Duodenal mucosa (tissue), 2 donors: ENCODE measurements at regions not wholly inside any gene's neighbourhood (a gene's known extent, or its start where the extent isn't known, plus 50 kb on each side); places are given as distances from the start of the nearest gene placed in this dataset.

Experiments
- H3K27ac ChIP-seq: one replicate; pipeline ENCODE4 v1.7.0; 2013; ENCODE audit warnings: low read depth, low read length
- H3K27me3 ChIP-seq, 2 donors: one replicate each; pipeline ENCODE4 v1.7.0; 2013; ENCODE audit warnings: low read length in 2 of 2, control low read depth in 1 of 2; ENCODE audit not compliant: insufficient read depth in 2 of 2, control insufficient read depth in 1 of 2
- H3K36me3 ChIP-seq, 2 donors: one replicate each; pipeline ENCODE4 v1.7.0; 2013; ENCODE audit warnings: low read length in 2 of 2, control low read depth in 1 of 2; ENCODE audit not compliant: insufficient read depth in 2 of 2, control insufficient read depth in 1 of 2
- H3K4me1 ChIP-seq, 2 donors: one replicate each; pipeline ENCODE4 v1.7.0; 2013; ENCODE audit warnings: low read length in 2 of 2, control low read depth in 1 of 2; ENCODE audit not compliant: insufficient read depth in 2 of 2, control insufficient read depth in 1 of 2
- H3K4me3 ChIP-seq, 2 donors: one replicate each; pipeline ENCODE4 v1.7.0; 2013; ENCODE audit warnings: low read length in 2 of 2, low read depth in 1 of 2
- H3K9ac ChIP-seq, 2 donors: one replicate each; pipeline ENCODE4 v1.7.0; 2013; ENCODE audit warnings: low read length in 2 of 2, low read depth in 1 of 2
- H3K9me3 ChIP-seq, 2 donors: one replicate each; pipeline ENCODE4 v1.7.0; 2013; ENCODE audit warnings: low read length in 2 of 2, control low read depth in 1 of 2; ENCODE audit not compliant: control insufficient read depth in 1 of 2

DNA sequence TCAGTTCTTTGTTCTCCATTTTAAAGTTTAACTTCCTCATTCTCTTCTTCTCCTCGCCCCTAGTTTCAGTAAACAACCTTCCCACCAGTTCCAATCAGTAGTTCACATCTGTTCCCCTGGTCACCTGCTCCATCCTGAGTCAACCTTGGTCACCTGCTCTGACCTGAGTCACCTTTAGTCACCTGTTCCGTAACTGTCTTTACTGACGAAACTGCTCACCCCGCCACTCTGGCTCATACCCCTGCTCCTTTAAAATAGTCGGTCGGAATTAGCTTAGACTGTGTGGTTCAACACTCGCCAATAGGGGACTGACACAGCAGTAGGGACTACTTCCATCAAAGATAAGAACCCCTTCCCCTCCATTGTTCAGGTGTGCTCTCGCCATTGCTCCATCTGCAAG, 76.3 kb upstream of the GPBP1 start:
- H3K36me3 ChIP-seq, result no peaks in the 10 kb centered on the region
- no peak overlapping the region for H3K4me3 ChIP-seq
- no peaks in the 10 kb centered on the region for H3K27me3 ChIP-seq
- H3K9me3 ChIP-seq, result peaks cover 5 to 6% of the 10 kb centered on the region in 2 donors
- H3K9ac ChIP-seq, result no peak overlapping the region
- H3K4me1 ChIP-seq, result peaks cover 0 to 8% of the 10 kb centered on the region in 2 donors
- H3K27ac ChIP-seq, result no peak overlapping the region

DNA sequence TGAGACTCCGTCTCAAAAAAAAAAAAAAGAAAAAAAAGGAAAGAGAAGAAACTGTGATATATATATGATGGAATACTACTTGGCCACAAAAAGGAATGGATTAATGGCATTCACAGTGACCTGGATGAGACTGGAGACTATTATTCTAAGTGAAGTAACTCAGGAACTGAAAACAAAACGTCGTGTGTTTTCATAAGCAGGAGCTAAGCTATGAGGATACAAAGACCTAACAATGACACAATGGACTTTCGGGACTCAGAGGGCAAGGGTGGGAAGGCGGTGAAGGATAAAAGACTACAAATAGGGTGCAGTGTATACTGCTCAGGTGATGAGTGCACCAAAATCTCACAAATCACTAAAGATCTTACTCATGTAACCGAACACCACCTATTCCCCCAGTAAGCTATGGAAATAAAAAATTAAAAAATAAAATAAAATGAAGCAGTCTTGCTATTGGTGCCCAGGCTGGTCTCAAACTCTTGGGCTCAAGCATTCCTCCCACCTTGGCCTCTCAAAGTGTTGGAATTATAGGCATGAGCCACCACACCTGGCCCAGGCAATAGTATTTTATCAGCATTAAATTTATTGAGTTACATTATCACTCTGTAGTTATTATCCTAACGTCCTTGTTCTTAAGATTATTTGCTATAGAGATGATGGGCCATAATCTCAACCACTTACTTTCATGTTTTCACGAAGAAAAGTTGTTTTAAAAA, 71.5 kb upstream of the GPBP1 start:
- H3K27ac ChIP-seq, result no peak overlapping the region
- no peaks in the 10 kb centered on the region for H3K36me3 ChIP-seq

DNA sequence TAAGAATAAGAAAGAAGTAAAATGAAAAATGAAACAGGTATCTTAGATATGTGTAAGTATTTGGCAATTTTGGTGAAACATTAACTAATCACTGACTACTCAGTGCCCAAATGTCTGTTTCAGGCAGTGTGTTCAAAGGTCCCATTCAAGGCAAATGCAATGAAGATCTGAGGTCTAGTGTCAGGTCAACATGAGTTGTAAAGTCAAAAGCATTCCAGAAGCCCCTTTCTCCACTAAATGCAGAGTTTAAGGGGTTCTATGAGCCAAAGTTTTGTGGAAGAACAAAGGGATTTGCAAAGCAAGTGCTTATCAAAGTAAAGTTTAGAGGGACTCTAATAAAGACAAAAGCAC, 71.0 kb upstream of the GPBP1 start:
- Histone ChIP-seq H3K9me3 (peaks cover 0 to under 1% of the 10 kb centered on the region in 2 donors), H3K27me3 (no peaks in the 10 kb centered on the region), H3K4me1 (peaks cover 8 to 15% of the 10 kb centered on the region in 2 donors), H3K9ac (no peak overlapping the region), H3K27ac (no peak overlapping the region), H3K4me3 (peak overlapping the region in 1 of 2 donors; percentile 6), H3K36me3 (no peaks in the 10 kb centered on the region)

More for the DNA sequence above, 71.5 kb upstream of the GPBP1 start:
- Histone ChIP-seq H3K9me3 (peaks cover 3 to 6% of the 10 kb centered on the region in 2 donors), H3K4me1 (peaks cover 8 to 15% of the 10 kb centered on the region in 2 donors), H3K4me3 (no peak overlapping the region), H3K27me3 (no peaks in the 10 kb centered on the region), H3K9ac (no peak overlapping the region)

DNA sequence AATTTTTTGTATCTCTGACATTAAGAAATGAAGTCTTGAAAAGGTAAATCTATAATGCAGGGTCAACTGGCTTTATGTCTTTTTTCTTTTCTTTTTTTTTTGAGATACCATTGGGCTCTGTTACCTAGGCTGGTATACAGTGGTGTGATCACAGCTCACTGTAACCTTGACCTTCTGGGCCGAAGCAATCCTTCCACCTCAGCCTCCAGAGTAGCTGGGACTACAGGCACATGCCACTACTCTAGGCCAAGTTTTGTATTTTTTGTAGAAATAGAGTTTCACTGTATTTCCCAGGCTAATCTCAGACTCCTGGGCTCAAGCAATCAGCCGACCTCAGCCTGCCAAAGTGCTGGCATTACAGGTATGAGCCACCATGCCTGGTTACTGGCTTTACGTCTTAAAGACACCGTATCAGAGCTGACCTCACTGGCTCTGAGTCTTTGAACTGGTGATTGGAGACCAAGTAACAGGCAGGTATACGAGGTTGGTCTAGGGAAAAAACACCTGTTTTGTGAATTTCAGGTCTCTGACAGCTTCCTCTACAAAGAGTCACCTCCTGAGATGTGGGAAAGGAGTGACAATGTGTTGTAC, 70.4 kb upstream of the GPBP1 start:
- Histone ChIP-seq H3K4me3 (peak overlapping the region in 1 of 2 donors; percentile 6), H3K27ac (no peak overlapping the region), H3K4me1 (peaks cover 8 to 15% of the 10 kb centered on the region in 2 donors), H3K9me3 (no peaks in the 10 kb centered on the region), H3K9ac (no peak overlapping the region), H3K36me3 (no peaks in the 10 kb centered on the region), H3K27me3 (no peaks in the 10 kb centered on the region)

DNA sequence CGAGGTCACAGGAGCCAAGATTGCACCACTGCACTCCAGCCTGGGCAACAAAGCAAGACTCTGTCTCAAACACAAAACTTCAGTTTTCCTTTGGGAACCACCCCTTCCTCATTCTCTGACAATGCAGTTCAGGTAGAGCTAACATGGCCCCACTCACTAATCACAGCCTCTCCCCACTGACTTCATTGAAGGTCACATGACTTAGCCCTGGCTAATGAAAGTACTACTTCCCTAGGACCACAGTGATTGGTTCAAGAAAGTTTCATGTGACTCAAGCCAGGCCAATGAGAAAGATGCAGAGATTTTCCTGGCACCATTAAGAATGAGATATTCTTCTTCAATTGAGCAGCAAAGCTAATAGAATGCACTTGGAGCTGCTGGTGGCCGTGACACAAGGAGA, 67.2 kb upstream of the GPBP1 start:
- Histone ChIP-seq H3K27ac (no peak overlapping the region), H3K4me3 (no peak overlapping the region)

DNA sequence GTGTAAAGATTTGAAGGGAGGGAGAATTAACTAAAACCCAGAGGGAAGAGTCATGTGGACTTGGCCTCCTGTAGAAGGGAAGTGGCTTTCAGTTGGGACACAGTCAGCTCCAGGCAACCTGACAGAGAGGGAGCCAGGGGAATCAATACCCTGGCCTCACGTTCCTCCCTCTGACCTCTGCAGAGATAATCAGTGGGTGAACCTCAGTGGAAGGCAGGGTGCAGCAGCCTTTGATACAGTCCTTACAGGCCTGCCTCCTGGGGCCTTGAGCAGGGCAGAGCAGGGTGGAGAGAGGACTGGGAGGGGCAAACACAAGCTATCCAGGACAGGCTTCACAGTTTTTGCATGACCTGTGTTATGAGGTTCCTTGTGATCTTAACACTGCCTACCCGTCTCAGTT, 61.9 kb upstream of the GPBP1 start:
- peaks cover 5% of the 10 kb centered on the region in 2 donors for H3K4me1 ChIP-seq
- H3K9me3 ChIP-seq, result no peaks in the 10 kb centered on the region
- no peaks in the 10 kb centered on the region for H3K36me3 ChIP-seq
- no peak overlapping the region for H3K27ac ChIP-seq
- H3K27me3 ChIP-seq, result no peaks in the 10 kb centered on the region
- H3K4me3 ChIP-seq, result no peak overlapping the region
- no peak overlapping the region for H3K9ac ChIP-seq

More for the DNA sequence above, 67.2 kb upstream of the GPBP1 start:
- no peak overlapping the region for H3K9ac ChIP-seq
- no peaks in the 10 kb centered on the region for H3K36me3 ChIP-seq
- H3K9me3 ChIP-seq, result no peaks in the 10 kb centered on the region
- H3K4me1 ChIP-seq, result peaks cover 8 to 15% of the 10 kb centered on the region in 2 donors
- no peaks in the 10 kb centered on the region for H3K27me3 ChIP-seq

DNA sequence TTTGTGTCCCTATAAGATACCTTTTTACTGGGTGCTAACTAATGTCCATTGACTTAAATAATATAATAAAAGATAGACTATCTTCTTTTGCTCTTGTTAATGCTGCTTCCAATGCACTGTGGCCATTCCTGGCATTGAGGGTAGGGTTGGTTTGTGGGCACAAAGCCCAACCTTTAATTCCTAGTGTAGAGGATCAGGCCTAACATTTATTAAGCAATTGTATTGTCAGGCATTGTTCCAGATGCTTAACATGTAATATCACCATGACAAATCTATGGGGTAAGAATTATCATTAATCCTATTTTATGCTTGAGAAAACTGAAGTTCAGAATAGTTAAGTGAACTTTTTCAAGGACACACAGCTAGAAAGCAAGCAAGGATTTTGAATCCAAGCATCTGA, 60.4 kb upstream of the GPBP1 start:
- H3K9me3 ChIP-seq, result no peaks in the 10 kb centered on the region
- H3K27ac ChIP-seq, result no peak overlapping the region
- no peak overlapping the region for H3K9ac ChIP-seq
- no peak overlapping the region for H3K4me3 ChIP-seq
- no peaks in the 10 kb centered on the region for H3K36me3 ChIP-seq
- H3K27me3 ChIP-seq, result no peaks in the 10 kb centered on the region
- peaks cover 5% of the 10 kb centered on the region in 2 donors for H3K4me1 ChIP-seq

DNA sequence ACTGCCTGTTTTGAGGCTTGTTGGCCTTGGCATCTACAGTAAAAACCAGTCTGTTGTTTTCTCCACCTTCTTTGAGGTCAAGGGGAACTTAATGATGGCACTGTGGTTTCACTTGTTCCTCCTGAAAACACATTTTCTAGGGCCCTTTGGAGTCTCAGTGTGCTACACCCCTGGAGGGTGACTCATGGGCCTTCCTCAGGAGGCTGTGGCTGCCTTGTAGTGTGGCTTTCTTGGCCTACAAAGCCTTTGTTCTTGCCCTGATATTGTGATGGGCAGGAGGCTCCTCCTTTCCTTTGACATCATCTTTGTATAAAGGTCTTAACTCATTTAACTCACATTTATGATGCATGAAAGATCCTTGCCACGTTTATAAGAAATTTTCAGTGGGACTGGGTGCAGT, 56.3 kb upstream of the GPBP1 start:
- Histone ChIP-seq H3K4me1 (no peaks in the 10 kb centered on the region), H3K27ac (no peak overlapping the region), H3K9ac (no peak overlapping the region), H3K27me3 (no peaks in the 10 kb centered on the region), H3K9me3 (no peaks in the 10 kb centered on the region), H3K4me3 (no peak overlapping the region), H3K36me3 (no peaks in the 10 kb centered on the region)

DNA sequence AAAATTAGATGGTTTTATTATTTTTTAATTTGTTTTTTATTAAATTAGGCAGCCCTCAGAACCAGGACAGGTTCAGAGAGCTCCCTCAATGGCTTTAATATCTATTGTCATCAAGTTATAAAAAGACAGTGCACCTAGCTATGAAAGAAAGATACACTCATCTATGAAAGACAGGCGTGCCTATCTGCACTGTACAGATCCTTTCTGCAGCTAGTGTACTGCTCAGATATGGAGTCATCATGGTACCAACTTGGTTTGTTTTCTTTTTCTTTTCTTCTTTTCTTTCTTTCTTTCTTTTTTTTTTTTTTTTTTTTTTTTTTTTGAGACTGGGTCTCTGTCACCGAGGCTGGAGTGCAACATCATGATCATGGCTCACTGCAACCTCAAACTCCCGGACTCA, 54.8 kb upstream of the GPBP1 start:
- H3K27ac ChIP-seq, result no peak overlapping the region
- H3K4me3 ChIP-seq, result no peak overlapping the region
- H3K36me3 ChIP-seq, result no peaks in the 10 kb centered on the region
- H3K27me3 ChIP-seq, result no peaks in the 10 kb centered on the region
- H3K9me3 ChIP-seq, result no peaks in the 10 kb centered on the region
- H3K4me1 ChIP-seq, result no peaks in the 10 kb centered on the region
- H3K9ac ChIP-seq, result no peak overlapping the region

DNA sequence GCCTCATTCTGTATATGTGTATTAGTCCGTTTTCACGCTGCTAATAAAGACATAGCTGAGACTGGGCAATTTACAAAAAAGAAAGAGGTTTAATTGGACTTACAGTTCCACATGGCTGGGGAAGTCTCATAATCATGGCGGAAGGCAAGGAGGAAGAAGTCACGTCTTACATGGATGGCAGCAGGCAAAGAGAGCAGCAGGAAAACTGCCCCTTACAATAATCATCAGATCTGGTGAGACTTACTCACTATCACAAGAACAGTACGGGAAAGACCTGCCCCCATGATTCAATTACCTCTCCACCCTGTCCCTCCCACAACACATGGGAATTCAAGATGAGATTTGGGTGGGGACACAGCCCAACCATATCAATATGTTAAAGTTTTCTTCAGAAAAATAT, 49.8 kb upstream of the GPBP1 start:
- no peak overlapping the region for H3K27ac ChIP-seq
- no peak overlapping the region for H3K9ac ChIP-seq
- no peaks in the 10 kb centered on the region for H3K27me3 ChIP-seq
- no peaks in the 10 kb centered on the region for H3K4me1 ChIP-seq
- no peaks in the 10 kb centered on the region for H3K9me3 ChIP-seq
- H3K36me3 ChIP-seq, result no peaks in the 10 kb centered on the region
- H3K4me3 ChIP-seq, result no peak overlapping the region
